ENCODE measurements at regions not wholly inside any gene's neighbourhood (a gene's known extent, or its start where the extent isn't known, plus 50 kb on each side); places are given as distances from the start of the nearest gene placed in this dataset.

- Histone ChIP-seq H3K4me1 (ENCODE audit: insufficient read depth, low read length) (peaks cover 28% of the 10 kb centered on the region), H3K4me2 (ENCODE audit: low read length) (0 out of 2 replicates have a peak overlapping the region, but pooled peaks have one; percentile 11), H4K20me1 (ENCODE audit: low read length) (no peaks in the 10 kb centered on the region), H3K9ac (ENCODE audit: low read length) (no peak overlapping the region), H3F3A (ENCODE audit: low read length, unreplicated experiment) (no peaks in the 10 kb centered on the region), H3K4me3 (ENCODE audit: low read length) (no peak overlapping the region), H3K27me3 (ENCODE audit: low read length) (no peaks in the 10 kb centered on the region), H3K27ac (ENCODE audit: low read length) (peak overlapping the region; percentile 66), H3K9me3 (ENCODE audit: low read length) (0 out of 2 replicates have a peak, but pooled peaks cover 5% of the 10 kb centered on the region), H3K36me3 (ENCODE audit: low read depth, low read length) (no peaks in the 10 kb centered on the region; the same call in 1 of the 2 replicates), H2AFZ (ENCODE audit: low read length) (no peak overlapping the region), H3K79me2 (ENCODE audit: low read length) (no peaks in the 10 kb centered on the region), H3K9me2 (replicated peaks; ENCODE audit: low read length) (no peaks in the 10 kb centered on the region)
- intact Hi-C loops (cut with micrococcal nuclease) = no loop called here
- no peak for DNase-seq
- TF ChIP-seq EZH2 (IDR thresholded peaks at IDR 0.05; ENCODE audit: low read length, unreplicated experiment) = no peak
- BruUV-seq (replicated peaks) = no TSS peak
- CTCF ChIA-PET = no interaction called here
- POLR2A ChIA-PET (ENCODE audit: unreplicated experiment) = no interaction called here
- ATAC-seq = no peak
These were observed 191.5 kb upstream of the NR3C2 start for GRCh38 chr4:148633720-148634119.

GRCh38 chr4:148632476-148632875, 190.3 kb upstream of the NR3C2 start:
- BruUV-seq (replicated peaks) = no TSS peak
- no peak overlapping the region for H3K4me3 ChIP-seq (ENCODE audit: low read length)
- no peaks in the 10 kb centered on the region for H3F3A ChIP-seq (ENCODE audit: low read length, unreplicated experiment)
- peaks cover 28% of the 10 kb centered on the region for H3K4me1 ChIP-seq (ENCODE audit: insufficient read depth, low read length)
- TF ChIP-seq EZH2phosphoT487 (IDR thresholded peaks at IDR 0.05; ENCODE audit: borderline replicate concordance, low read length) = no peak
- TF ChIP-seq EZH2 (IDR thresholded peaks at IDR 0.05; ENCODE audit: low read length, unreplicated experiment) = no peak
- no peak for TF ChIP-seq CTCF (conservative IDR thresholded peaks at IDR 0.05; ENCODE audit: low read depth, low read length)
- H4K20me1 ChIP-seq (ENCODE audit: low read length) = no peaks in the 10 kb centered on the region
- H3K27me3 ChIP-seq (ENCODE audit: low read length) = no peaks in the 10 kb centered on the region
- H3K27ac ChIP-seq (ENCODE audit: low read length) = peak overlapping the region; percentile 43
- intact Hi-C loops (cut with micrococcal nuclease) = no loop called here
- H3K36me3 ChIP-seq (ENCODE audit: low read depth, low read length) = no peaks in the 10 kb centered on the region; the same call in 1 of the 2 replicates
- no peaks in the 10 kb centered on the region for H3K79me2 ChIP-seq (ENCODE audit: low read length)
- peak; percentile 67 for DNase-seq
- peak; percentile 87 for ATAC-seq
- no peak overlapping the region for H3K9ac ChIP-seq (ENCODE audit: low read length)
- H2AFZ ChIP-seq (ENCODE audit: low read length) = no peak overlapping the region
- ChIA-PET POLR2A (ENCODE audit: unreplicated experiment) (no interaction called here), CTCF (interaction anchor here (0.6 kb wide), 2 partner anchors 29 to 304 kb away, joined by 3 read pairs; no protein-coding TSS in a partner anchor)
- H3K4me2 ChIP-seq (ENCODE audit: low read length) = no peak overlapping the region
- H3K9me3 ChIP-seq (ENCODE audit: low read length) = 0 out of 2 replicates have a peak, but pooled peaks cover 4% of the 10 kb centered on the region
- no peaks in the 10 kb centered on the region for H3K9me2 ChIP-seq (replicated peaks; ENCODE audit: low read length)

GRCh38 chr4:148630051-148630450, 187.8 kb upstream of the NR3C2 start:
- Histone ChIP-seq H3K9me3 (ENCODE audit: low read length) (no peaks in the 10 kb centered on the region), H3K9ac (ENCODE audit: low read length) (no peak overlapping the region), H3K4me3 (ENCODE audit: low read length) (no peak overlapping the region), H3K4me2 (ENCODE audit: low read length) (no peak overlapping the region), H3F3A (ENCODE audit: low read length, unreplicated experiment) (no peaks in the 10 kb centered on the region), H4K20me1 (ENCODE audit: low read length) (no peaks in the 10 kb centered on the region), H3K4me1 (ENCODE audit: insufficient read depth, low read length) (peaks cover 26% of the 10 kb centered on the region), H3K36me3 (ENCODE audit: low read depth, low read length) (no peaks in the 10 kb centered on the region), H3K9me2 (replicated peaks; ENCODE audit: low read length) (no peaks in the 10 kb centered on the region), H3K79me2 (ENCODE audit: low read length) (no peaks in the 10 kb centered on the region), H3K27me3 (ENCODE audit: low read length) (no peaks in the 10 kb centered on the region), H3K27ac (ENCODE audit: low read length) (no peak overlapping the region), H2AFZ (ENCODE audit: low read length) (no peak overlapping the region)
- ChIA-PET POLR2A (ENCODE audit: unreplicated experiment) (no interaction called here), CTCF (interaction anchor here (0.6 kb wide), 1 partner anchor 14 kb away, joined by 3 read pairs; no protein-coding TSS in a partner anchor)
- TF ChIP-seq CTCF (conservative IDR thresholded peaks at IDR 0.05; ENCODE audit: low read depth, low read length) (no peak), EZH2 (IDR thresholded peaks at IDR 0.05; ENCODE audit: low read length, unreplicated experiment) (no peak), EZH2phosphoT487 (IDR thresholded peaks at IDR 0.05; ENCODE audit: borderline replicate concordance, low read length) (no peak)
- BruUV-seq (replicated peaks) = no TSS peak
- intact Hi-C loops (cut with micrococcal nuclease) = no loop called here
- DNase-seq (no peak), ATAC-seq (no peak)

Measured in PC-3 (cell line).